K562 (cell line): ENCODE measurements at regions not wholly inside any gene's neighbourhood (a gene's known extent, or its start where the extent isn't known, plus 50 kb on each side); places are given as distances from the start of the nearest gene placed in this dataset.
A peak's percentile ranks its signal among the peaks of the same experiment; 100 is the strongest.

ENCODE experiments used
- BCLAF1 ChIP-seq, 2 experiments: fragments of 450-650 bp in 1 of 2; IDR thresholded peaks; 2 replicates each; pipeline ENCODE4 v1.6.1; 2011 to 2017; ENCODE audit warnings: low read depth in 2 of 2, antibody characterized with exemption in 1 of 2, borderline replicate concordance in 1 of 2, low read length in 1 of 2, mild to moderate bottlenecking in 1 of 2, mixed read lengths in 1 of 2; ENCODE audit not compliant: control insufficient read depth in 1 of 2
- CHD4 ChIP-seq: fragments of 200-600 bp; sonication (generic); IDR thresholded peaks from 3 replicates; pipeline ENCODE4 v1.6.1; 2012; ENCODE audit warnings: low read depth, mild to moderate bottlenecking, mixed read lengths, low read length, inconsistent platforms; ENCODE audit not compliant: insufficient read depth, insufficient replicate concordance, poor library complexity, severe bottlenecking
- CTCF ChIP-seq, 3 experiments: IDR thresholded peaks in 2 of 3; conservative IDR thresholded peaks in 1 of 3; 2 replicates each; pipeline ENCODE4 v1.5.1; 2011 to 2012; ENCODE audit warnings: low read length in 3 of 3, mild to moderate bottlenecking in 3 of 3, control low read depth in 2 of 3, improper control_type of control experiment in 1 of 3, inconsistent platforms in 1 of 3, low read depth in 1 of 3, mixed read lengths in 1 of 3, moderate library complexity in 1 of 3; ENCODE audit not compliant: insufficient read depth in 2 of 3
- HNRNPUL1 ChIP-seq: fragments of 200-400 bp; formaldehyde crosslinking; IDR thresholded peaks from 2 replicates; pipeline ENCODE4 v1.6.1; 2017; ENCODE audit warnings: low read length
- KLF10 ChIP-seq: fragments of 250-450 bp; sonication (Bioruptor Pico); IDR thresholded peaks from 2 replicates; pipeline ENCODE4 v1.6.1; 2021; ENCODE audit warnings: matching md5 sums
- MLX ChIP-seq, 2 experiments: fragments of 450-650 bp in 1 of 2; sonication (generic) in 1 of 2; formaldehyde crosslinking; conservative IDR thresholded peaks; 2 replicates each; pipeline versions ENCODE4 v1.4.0 to v1.8.1; 2020 to 2022; ENCODE audit warnings: mild to moderate bottlenecking in 1 of 2, missing genetic modification reagents in 1 of 2
- NFIX ChIP-seq: fragments of 250-450 bp; sonication (Bioruptor Pico); IDR thresholded peaks from 2 replicates; pipeline ENCODE4 v1.4.0; 2020; ENCODE audit warnings: low read depth, mild to moderate bottlenecking, moderate library complexity
- PTTG1 ChIP-seq: fragments of 450-650 bp; IDR thresholded peaks from 2 replicates; pipeline ENCODE4 v1.6.1; 2016; ENCODE audit warnings: low read depth, mild to moderate bottlenecking, missing genetic modification characterization, missing compliant biosample characterization
- RBM14 ChIP-seq: fragments of 200-400 bp; formaldehyde crosslinking; IDR thresholded peaks from 2 replicates; pipeline ENCODE4 v1.6.1; 2018; ENCODE audit warnings: low read depth, mild to moderate bottlenecking, low read length, moderate library complexity, borderline replicate concordance; ENCODE audit not compliant: insufficient read depth
- SLC30A9 ChIP-seq: fragments of 250-450 bp; sonication (Bioruptor Pico); IDR thresholded peaks from 2 replicates; pipeline ENCODE4 v1.8.0; 2022; ENCODE audit warnings: mild to moderate bottlenecking, moderate library complexity
- SOX6 ChIP-seq: fragments of 450-650 bp; IDR thresholded peaks from 2 replicates; pipeline ENCODE4 v1.6.1; 2014; ENCODE audit warnings: mild to moderate bottlenecking
- SRSF7 ChIP-seq: fragments of 200-400 bp; formaldehyde crosslinking; optimal IDR thresholded peaks from 2 replicates; pipeline ENCODE3; 2017; ENCODE audit warnings: mild to moderate bottlenecking, low read depth, low read length
- TEAD2 ChIP-seq: fragments of 450-650 bp; IDR thresholded peaks from 2 replicates; pipeline ENCODE4 v1.6.1; 2016; ENCODE audit warnings: missing genetic modification characterization, control low read depth, missing compliant biosample characterization
- TRIM24 ChIP-seq, 2 experiments: fragments of 450-650 bp; IDR thresholded peaks; 2 replicates each; pipeline ENCODE4 v1.6.1; 2016
- U2AF1 ChIP-seq: fragments of 200-400 bp; formaldehyde crosslinking; optimal IDR thresholded peaks from 2 replicates; pipeline ENCODE3; 2017; ENCODE audit warnings: mild to moderate bottlenecking, low read depth, low read length, moderate library complexity
- UBTF ChIP-seq, 2 experiments: IDR thresholded peaks; 2 replicates each; pipeline ENCODE4 v1.6.1; 2012; ENCODE audit warnings: improper control_type of control experiment in 2 of 2, low read depth in 2 of 2, low read length in 2 of 2, borderline replicate concordance in 1 of 2
- ZNF354B ChIP-seq: fragments of 250-450 bp; sonication (Bioruptor Pico); IDR thresholded peaks from 2 replicates; pipeline ENCODE4 v1.4.0; 2020
- ZNF780A ChIP-seq: fragments of 250-450 bp; sonication (Bioruptor Pico); IDR thresholded peaks from 2 replicates; pipeline ENCODE4 v1.5.0; 2021; ENCODE audit warnings: mild to moderate bottlenecking

- TF ChIP-seq BCLAF1 (IDR thresholded peaks at IDR 0.05; ENCODE audit: borderline replicate concordance in 1 of 2, control insufficient read depth in 1 of 2, low read depth in 2 of 2, low read length in 1 of 2) (no peak), HNRNPUL1 (no peak), PTTG1 (tag) (no peak), TEAD2 (tag) (0 out of 2 replicates have a peak, but pooled peaks have one; percentile 54), RBM14 (no peak), KLF10 (CRISPR knock-in tag) (no peak), SLC30A9 (CRISPR knock-in tag) (no peak), CHD4 (peak; percentile 88), MLX (CRISPR knock-in tag; conservative IDR thresholded peaks at IDR 0.05) (no peak), ZNF780A (CRISPR knock-in tag) (no peak), NFIX (no peak), SOX6 (no peak), ZNF354B (CRISPR knock-in tag) (no peak), U2AF1 (no peak), TRIM24 (IDR thresholded peaks at IDR 0.05) (peak in 1 of 2 experiments; percentile 63; a peak in 2 of 4 replicates), SRSF7 (no peak), UBTF (IDR thresholded peaks at IDR 0.05; ENCODE audit: borderline replicate concordance in 1 of 2, low read depth in 2 of 2, low read length in 2 of 2) (peak in 1 of 2 experiments; percentile 53; a peak in 1 of 4 replicates), CTCF (IDR thresholded peaks at IDR 0.05 in 2 of 3, conservative IDR thresholded peaks at IDR 0.05 in 1 of 3; ENCODE audit: insufficient read depth in 2 of 3, low read depth in 1 of 3, low read length in 3 of 3) (0 out of 6 replicates have a peak, but pooled peaks of 1 of the 3 experiments have one; percentile 3)
Observed at GRCh38 chr9:129334105-129334935, 156.3 kb upstream of the IER5L start (continued).
